Neural cell (in vitro differentiated cells): ENCODE measurements at regions not wholly inside any gene's neighbourhood (a gene's known extent, or its start where the extent isn't known, plus 50 kb on each side); places are given as distances from the start of the nearest gene placed in this dataset.

ENCODE experiments used
- TF ChIP-seq, protein P1 (sequence below): fragments of 450-650 bp; IDR thresholded peaks from 2 replicates; pipeline ENCODE4 v1.5.1; 2014; ENCODE audit warnings: antibody characterized with exemption, mild to moderate bottlenecking, moderate library complexity; ENCODE audit not compliant: poor library complexity, severe bottlenecking
- TF ChIP-seq, protein P2 (sequence below): IDR thresholded peaks from 2 replicates; pipeline ENCODE4 v1.6.1; 2012; ENCODE audit warnings: borderline replicate concordance

GRCh38 chr10:20380401-20380800, 516.7 kb downstream of the NEBL start:
- TF ChIP-seq, protein P1, sequence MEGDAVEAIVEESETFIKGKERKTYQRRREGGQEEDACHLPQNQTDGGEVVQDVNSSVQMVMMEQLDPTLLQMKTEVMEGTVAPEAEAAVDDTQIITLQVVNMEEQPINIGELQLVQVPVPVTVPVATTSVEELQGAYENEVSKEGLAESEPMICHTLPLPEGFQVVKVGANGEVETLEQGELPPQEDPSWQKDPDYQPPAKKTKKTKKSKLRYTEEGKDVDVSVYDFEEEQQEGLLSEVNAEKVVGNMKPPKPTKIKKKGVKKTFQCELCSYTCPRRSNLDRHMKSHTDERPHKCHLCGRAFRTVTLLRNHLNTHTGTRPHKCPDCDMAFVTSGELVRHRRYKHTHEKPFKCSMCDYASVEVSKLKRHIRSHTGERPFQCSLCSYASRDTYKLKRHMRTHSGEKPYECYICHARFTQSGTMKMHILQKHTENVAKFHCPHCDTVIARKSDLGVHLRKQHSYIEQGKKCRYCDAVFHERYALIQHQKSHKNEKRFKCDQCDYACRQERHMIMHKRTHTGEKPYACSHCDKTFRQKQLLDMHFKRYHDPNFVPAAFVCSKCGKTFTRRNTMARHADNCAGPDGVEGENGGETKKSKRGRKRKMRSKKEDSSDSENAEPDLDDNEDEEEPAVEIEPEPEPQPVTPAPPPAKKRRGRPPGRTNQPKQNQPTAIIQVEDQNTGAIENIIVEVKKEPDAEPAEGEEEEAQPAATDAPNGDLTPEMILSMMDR: no peak
- TF ChIP-seq, protein P2, sequence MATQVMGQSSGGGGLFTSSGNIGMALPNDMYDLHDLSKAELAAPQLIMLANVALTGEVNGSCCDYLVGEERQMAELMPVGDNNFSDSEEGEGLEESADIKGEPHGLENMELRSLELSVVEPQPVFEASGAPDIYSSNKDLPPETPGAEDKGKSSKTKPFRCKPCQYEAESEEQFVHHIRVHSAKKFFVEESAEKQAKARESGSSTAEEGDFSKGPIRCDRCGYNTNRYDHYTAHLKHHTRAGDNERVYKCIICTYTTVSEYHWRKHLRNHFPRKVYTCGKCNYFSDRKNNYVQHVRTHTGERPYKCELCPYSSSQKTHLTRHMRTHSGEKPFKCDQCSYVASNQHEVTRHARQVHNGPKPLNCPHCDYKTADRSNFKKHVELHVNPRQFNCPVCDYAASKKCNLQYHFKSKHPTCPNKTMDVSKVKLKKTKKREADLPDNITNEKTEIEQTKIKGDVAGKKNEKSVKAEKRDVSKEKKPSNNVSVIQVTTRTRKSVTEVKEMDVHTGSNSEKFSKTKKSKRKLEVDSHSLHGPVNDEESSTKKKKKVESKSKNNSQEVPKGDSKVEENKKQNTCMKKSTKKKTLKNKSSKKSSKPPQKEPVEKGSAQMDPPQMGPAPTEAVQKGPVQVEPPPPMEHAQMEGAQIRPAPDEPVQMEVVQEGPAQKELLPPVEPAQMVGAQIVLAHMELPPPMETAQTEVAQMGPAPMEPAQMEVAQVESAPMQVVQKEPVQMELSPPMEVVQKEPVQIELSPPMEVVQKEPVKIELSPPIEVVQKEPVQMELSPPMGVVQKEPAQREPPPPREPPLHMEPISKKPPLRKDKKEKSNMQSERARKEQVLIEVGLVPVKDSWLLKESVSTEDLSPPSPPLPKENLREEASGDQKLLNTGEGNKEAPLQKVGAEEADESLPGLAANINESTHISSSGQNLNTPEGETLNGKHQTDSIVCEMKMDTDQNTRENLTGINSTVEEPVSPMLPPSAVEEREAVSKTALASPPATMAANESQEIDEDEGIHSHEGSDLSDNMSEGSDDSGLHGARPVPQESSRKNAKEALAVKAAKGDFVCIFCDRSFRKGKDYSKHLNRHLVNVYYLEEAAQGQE: no peak
